ENCODE measurements at regions not wholly inside any gene's neighbourhood (a gene's known extent, or its start where the extent isn't known, plus 50 kb on each side); places are given as distances from the start of the nearest gene placed in this dataset.

DNA sequence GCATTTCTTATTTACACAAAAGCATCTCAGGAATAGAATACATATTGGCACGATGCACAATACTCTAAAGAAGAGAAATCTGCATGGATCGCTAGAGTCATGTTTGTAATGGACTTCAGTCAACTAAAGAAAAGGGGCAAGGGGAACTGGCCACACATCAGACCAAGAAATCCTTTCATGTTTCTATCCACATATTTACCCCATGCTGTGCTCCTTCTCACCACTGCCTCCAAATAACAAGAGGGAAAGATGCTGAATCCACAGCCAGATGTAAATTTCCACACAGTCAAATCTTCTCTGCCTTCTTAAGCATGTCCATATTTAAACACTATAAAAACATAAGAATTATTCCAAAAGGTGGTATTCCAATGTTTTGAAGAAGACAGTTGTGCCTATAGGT is 67.6 kb downstream of the COX18 start:
- 63% methylated on average over 2 of the region's 2 CpGs; no CpG with 5 or more reads in 1 of the 2 experiments for WGBS, 2 experiments (ENCODE audit: insufficient coverage in 1 of 2, insufficient read length in 1 of 2)
- no peak overlapping the region for H3K4me3 Mint-ChIP-seq
- Histone ChIP-seq H3K9me3 (ENCODE audit: control insufficient read depth, low read length) (no peaks in the 10 kb centered on the region), H3K4me1 (ENCODE audit: control insufficient read depth, insufficient read depth, low read length) (no peaks in the 10 kb centered on the region), H3K4me3 (ENCODE audit: low read length) (no peak overlapping the region), H3K27ac (ENCODE audit: low read depth, low read length) (no peak overlapping the region), H3K36me3 (ENCODE audit: control insufficient read depth, insufficient read depth, low read length) (no peaks in the 10 kb centered on the region), H3K27me3 (ENCODE audit: control insufficient read depth, insufficient read depth, low read length, poor library complexity, severe bottlenecking) (no peaks in the 10 kb centered on the region), H3K9ac (ENCODE audit: extremely low read depth, low read length, poor library complexity, severe bottlenecking) (no peak overlapping the region)
- peaks cover 5% of the 10 kb centered on the region for H3K4me1 Mint-ChIP-seq
- H3K27ac Mint-ChIP-seq, result no peak overlapping the region
- H3K36me3 Mint-ChIP-seq (ENCODE audit: low read depth), result no peaks in the 10 kb centered on the region
- TF ChIP-seq, protein P1, sequence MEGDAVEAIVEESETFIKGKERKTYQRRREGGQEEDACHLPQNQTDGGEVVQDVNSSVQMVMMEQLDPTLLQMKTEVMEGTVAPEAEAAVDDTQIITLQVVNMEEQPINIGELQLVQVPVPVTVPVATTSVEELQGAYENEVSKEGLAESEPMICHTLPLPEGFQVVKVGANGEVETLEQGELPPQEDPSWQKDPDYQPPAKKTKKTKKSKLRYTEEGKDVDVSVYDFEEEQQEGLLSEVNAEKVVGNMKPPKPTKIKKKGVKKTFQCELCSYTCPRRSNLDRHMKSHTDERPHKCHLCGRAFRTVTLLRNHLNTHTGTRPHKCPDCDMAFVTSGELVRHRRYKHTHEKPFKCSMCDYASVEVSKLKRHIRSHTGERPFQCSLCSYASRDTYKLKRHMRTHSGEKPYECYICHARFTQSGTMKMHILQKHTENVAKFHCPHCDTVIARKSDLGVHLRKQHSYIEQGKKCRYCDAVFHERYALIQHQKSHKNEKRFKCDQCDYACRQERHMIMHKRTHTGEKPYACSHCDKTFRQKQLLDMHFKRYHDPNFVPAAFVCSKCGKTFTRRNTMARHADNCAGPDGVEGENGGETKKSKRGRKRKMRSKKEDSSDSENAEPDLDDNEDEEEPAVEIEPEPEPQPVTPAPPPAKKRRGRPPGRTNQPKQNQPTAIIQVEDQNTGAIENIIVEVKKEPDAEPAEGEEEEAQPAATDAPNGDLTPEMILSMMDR (conservative IDR thresholded peaks at IDR 0.05), result no peak
- H3K27me3 Mint-ChIP-seq (ENCODE audit: insufficient read depth), result no peaks in the 10 kb centered on the region
- H3K9me3 Mint-ChIP-seq, result no peaks in the 10 kb centered on the region
- DNase-seq, result peak; percentile 54

DNA sequence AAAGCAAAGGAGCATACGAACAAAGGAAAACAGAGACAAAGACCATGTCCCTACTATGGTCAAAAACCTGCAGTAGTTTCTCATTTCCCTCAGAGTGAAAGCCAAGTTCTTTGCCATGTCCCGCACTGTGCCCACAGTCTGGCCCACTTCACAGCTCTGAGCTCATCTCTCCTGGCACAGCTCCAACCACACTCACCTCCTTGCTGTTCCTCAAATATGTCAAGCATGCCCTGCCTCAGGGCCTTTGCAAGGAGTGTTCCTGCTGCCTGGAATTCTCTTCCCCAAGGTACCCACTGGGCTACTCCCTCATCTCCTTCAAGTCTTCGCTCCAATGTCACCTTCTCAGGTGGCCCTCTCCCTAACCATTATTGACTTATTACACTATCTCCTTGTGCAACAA is 72.1 kb downstream of the COX18 start:
- Mint-ChIP-seq H3K27me3 (ENCODE audit: insufficient read depth) (no peaks in the 10 kb centered on the region), H3K4me3 (no peak overlapping the region), H3K9me3 (no peaks in the 10 kb centered on the region), H3K4me1 (peaks cover 20% of the 10 kb centered on the region), H3K36me3 (ENCODE audit: low read depth) (no peaks in the 10 kb centered on the region), H3K27ac (no peak overlapping the region)
- Histone ChIP-seq H3K27ac (ENCODE audit: low read depth, low read length) (no peak overlapping the region), H3K27me3 (ENCODE audit: control insufficient read depth, insufficient read depth, low read length, poor library complexity, severe bottlenecking) (no peaks in the 10 kb centered on the region), H3K36me3 (ENCODE audit: control insufficient read depth, insufficient read depth, low read length) (no peaks in the 10 kb centered on the region), H3K4me1 (ENCODE audit: control insufficient read depth, insufficient read depth, low read length) (no peaks in the 10 kb centered on the region), H3K4me3 (ENCODE audit: low read length) (no peak overlapping the region), H3K9me3 (ENCODE audit: control insufficient read depth, low read length) (no peaks in the 10 kb centered on the region), H3K9ac (ENCODE audit: extremely low read depth, low read length, poor library complexity, severe bottlenecking) (no peak overlapping the region)
- 93% methylated on average over 3 of the region's 3 CpGs; no CpG with 5 or more reads in 1 of the 2 experiments for WGBS, 2 experiments (ENCODE audit: insufficient coverage in 1 of 2, insufficient read length in 1 of 2)
- TF ChIP-seq, protein P1 (conservative IDR thresholded peaks at IDR 0.05), result no peak
- DNase-seq, result no peak

DNA sequence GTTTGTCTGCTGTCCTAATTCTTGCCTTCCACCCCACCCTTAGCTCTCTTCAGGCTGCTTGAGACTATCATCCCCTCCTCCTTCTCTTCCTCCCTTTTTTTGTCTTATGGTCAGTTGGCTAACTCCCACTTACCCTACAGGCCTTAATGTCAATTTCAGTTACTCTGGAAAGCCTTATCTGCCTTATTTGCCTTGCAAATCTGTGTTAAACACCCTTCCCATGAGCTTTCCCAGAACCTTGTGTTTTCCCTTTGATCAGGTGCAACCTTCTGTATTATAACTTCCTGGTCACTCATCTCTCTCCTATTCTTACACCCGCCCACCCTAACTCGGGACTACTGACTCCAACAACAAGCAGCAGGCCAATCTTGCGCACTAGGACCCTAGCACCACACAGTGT is 74.8 kb downstream of the COX18 start:
- Histone ChIP-seq H3K4me1 (ENCODE audit: control insufficient read depth, insufficient read depth, low read length) (no peaks in the 10 kb centered on the region), H3K27ac (ENCODE audit: low read depth, low read length) (no peak overlapping the region), H3K36me3 (ENCODE audit: control insufficient read depth, insufficient read depth, low read length) (no peaks in the 10 kb centered on the region), H3K9ac (ENCODE audit: extremely low read depth, low read length, poor library complexity, severe bottlenecking) (no peak overlapping the region), H3K4me3 (ENCODE audit: low read length) (no peak overlapping the region), H3K9me3 (ENCODE audit: control insufficient read depth, low read length) (no peaks in the 10 kb centered on the region), H3K27me3 (ENCODE audit: control insufficient read depth, insufficient read depth, low read length, poor library complexity, severe bottlenecking) (no peaks in the 10 kb centered on the region)
- TF ChIP-seq, protein P1 (conservative IDR thresholded peaks at IDR 0.05), result no peak
- H3K27me3 Mint-ChIP-seq (ENCODE audit: insufficient read depth), result no peaks in the 10 kb centered on the region
- H3K9me3 Mint-ChIP-seq, result no peaks in the 10 kb centered on the region
- 91% methylated on average over 3 of the region's 3 CpGs; no CpG with 5 or more reads in 1 of the 2 experiments for WGBS, 2 experiments (ENCODE audit: insufficient coverage in 1 of 2, insufficient read length in 1 of 2)
- no peak overlapping the region for H3K27ac Mint-ChIP-seq
- no peak overlapping the region for H3K4me3 Mint-ChIP-seq
- no peak for DNase-seq
- peaks cover 15% of the 10 kb centered on the region for H3K4me1 Mint-ChIP-seq
- no peaks in the 10 kb centered on the region for H3K36me3 Mint-ChIP-seq (ENCODE audit: low read depth)

Data from endodermal cell (in vitro differentiated cells).